Liver (tissue), 3 donors: ENCODE measurements at regions not wholly inside any gene's neighbourhood (a gene's known extent, or its start where the extent isn't known, plus 50 kb on each side); places are given as distances from the start of the nearest gene placed in this dataset.

Experiments
- EGR1 ChIP-seq, 2 donors: IDR thresholded peaks; 2 replicates each; pipeline ENCODE4 v1.6.1; 2016 to 2018; ENCODE audit warnings: antibody characterized with exemption in 2 of 2, low read depth in 2 of 2
- FOXA1 ChIP-seq: IDR thresholded peaks from 2 replicates; pipeline ENCODE4 v1.6.1; 2016; ENCODE audit warnings: antibody characterized with exemption
- GABPA ChIP-seq, 2 donors: IDR thresholded peaks in 1 of 2; conservative IDR thresholded peaks in 1 of 2; 2 replicates each; pipeline ENCODE4 v1.6.1; 2016; ENCODE audit warnings: antibody characterized with exemption in 2 of 2, mild to moderate bottlenecking in 1 of 2, moderate library complexity in 1 of 2
- JUND ChIP-seq, 2 donors: IDR thresholded peaks; 2 replicates each; pipeline ENCODE4 v1.6.1; 2016; ENCODE audit warnings: antibody characterized with exemption in 2 of 2
- NR2F2 ChIP-seq: IDR thresholded peaks from 2 replicates; pipeline ENCODE4 v1.6.1; 2016; ENCODE audit warnings: antibody characterized with exemption
- RXRA ChIP-seq, 2 donors: IDR thresholded peaks; 2 replicates each; pipeline ENCODE4 v1.6.1; 2017 to 2018; ENCODE audit warnings: antibody characterized with exemption in 2 of 2, mild to moderate bottlenecking in 1 of 2
- TAF1 ChIP-seq: conservative IDR thresholded peaks from 2 replicates; pipeline ENCODE4 v1.6.1; 2016; ENCODE audit warnings: antibody characterized with exemption, mild to moderate bottlenecking
- YY1 ChIP-seq: IDR thresholded peaks from 2 replicates; pipeline ENCODE4 v1.6.1; 2016; ENCODE audit warnings: antibody characterized with exemption, mild to moderate bottlenecking
- TF ChIP-seq, protein P1 (sequence below): fragments of 150-350 bp; IDR thresholded peaks from 2 replicates; pipeline ENCODE4 v1.5.1; 2017; ENCODE audit warnings: improper control_type of control experiment, low read depth, low read length; ENCODE audit not compliant: missing input control
- TF ChIP-seq, protein P2 (sequence below): IDR thresholded peaks from 2 replicates; pipeline ENCODE4 v1.6.1; 2016; ENCODE audit warnings: antibody characterized with exemption, mild to moderate bottlenecking
- donor health status: healthy.
- donor health status: healthy.

DNA sequence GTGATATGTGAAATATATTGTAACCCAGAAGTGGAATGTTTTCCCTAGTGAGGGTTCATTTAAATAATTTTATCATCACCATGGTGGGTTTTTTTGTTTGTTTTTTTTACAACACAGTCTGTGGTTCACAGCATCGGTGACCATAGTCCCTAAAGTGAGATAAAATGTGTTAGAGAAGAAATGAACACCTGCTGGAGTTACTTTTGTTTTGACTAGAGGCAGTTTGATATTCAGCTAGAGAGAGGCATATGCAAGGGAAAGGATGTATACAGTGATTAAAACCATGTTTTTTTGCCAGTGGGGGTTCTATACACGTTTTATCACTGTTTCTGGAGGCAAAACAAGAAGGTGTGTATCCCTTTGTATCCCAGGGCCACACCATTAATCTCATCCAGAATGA lies 541.5 kb downstream of the PCDH7 start:
- TF ChIP-seq, protein P1, sequence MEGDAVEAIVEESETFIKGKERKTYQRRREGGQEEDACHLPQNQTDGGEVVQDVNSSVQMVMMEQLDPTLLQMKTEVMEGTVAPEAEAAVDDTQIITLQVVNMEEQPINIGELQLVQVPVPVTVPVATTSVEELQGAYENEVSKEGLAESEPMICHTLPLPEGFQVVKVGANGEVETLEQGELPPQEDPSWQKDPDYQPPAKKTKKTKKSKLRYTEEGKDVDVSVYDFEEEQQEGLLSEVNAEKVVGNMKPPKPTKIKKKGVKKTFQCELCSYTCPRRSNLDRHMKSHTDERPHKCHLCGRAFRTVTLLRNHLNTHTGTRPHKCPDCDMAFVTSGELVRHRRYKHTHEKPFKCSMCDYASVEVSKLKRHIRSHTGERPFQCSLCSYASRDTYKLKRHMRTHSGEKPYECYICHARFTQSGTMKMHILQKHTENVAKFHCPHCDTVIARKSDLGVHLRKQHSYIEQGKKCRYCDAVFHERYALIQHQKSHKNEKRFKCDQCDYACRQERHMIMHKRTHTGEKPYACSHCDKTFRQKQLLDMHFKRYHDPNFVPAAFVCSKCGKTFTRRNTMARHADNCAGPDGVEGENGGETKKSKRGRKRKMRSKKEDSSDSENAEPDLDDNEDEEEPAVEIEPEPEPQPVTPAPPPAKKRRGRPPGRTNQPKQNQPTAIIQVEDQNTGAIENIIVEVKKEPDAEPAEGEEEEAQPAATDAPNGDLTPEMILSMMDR = no peak
- no peak for TF ChIP-seq JUND (IDR thresholded peaks at IDR 0.05)
- TF ChIP-seq TAF1 = no peak
- TF ChIP-seq, protein P2, sequence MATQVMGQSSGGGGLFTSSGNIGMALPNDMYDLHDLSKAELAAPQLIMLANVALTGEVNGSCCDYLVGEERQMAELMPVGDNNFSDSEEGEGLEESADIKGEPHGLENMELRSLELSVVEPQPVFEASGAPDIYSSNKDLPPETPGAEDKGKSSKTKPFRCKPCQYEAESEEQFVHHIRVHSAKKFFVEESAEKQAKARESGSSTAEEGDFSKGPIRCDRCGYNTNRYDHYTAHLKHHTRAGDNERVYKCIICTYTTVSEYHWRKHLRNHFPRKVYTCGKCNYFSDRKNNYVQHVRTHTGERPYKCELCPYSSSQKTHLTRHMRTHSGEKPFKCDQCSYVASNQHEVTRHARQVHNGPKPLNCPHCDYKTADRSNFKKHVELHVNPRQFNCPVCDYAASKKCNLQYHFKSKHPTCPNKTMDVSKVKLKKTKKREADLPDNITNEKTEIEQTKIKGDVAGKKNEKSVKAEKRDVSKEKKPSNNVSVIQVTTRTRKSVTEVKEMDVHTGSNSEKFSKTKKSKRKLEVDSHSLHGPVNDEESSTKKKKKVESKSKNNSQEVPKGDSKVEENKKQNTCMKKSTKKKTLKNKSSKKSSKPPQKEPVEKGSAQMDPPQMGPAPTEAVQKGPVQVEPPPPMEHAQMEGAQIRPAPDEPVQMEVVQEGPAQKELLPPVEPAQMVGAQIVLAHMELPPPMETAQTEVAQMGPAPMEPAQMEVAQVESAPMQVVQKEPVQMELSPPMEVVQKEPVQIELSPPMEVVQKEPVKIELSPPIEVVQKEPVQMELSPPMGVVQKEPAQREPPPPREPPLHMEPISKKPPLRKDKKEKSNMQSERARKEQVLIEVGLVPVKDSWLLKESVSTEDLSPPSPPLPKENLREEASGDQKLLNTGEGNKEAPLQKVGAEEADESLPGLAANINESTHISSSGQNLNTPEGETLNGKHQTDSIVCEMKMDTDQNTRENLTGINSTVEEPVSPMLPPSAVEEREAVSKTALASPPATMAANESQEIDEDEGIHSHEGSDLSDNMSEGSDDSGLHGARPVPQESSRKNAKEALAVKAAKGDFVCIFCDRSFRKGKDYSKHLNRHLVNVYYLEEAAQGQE = no peak
- TF ChIP-seq GABPA (IDR thresholded peaks at IDR 0.05 in 1 of 2, conservative IDR thresholded peaks at IDR 0.05 in 1 of 2) = no peak
- no peak for TF ChIP-seq RXRA (IDR thresholded peaks at IDR 0.05)
- no peak for TF ChIP-seq FOXA1
- TF ChIP-seq YY1 = no peak
- TF ChIP-seq EGR1 (IDR thresholded peaks at IDR 0.05; ENCODE audit: low read depth in 2 of 2) = no peak
- TF ChIP-seq NR2F2 = no peak
